IMR-90 (cell line): ENCODE measurements at regions not wholly inside any gene's neighbourhood (a gene's known extent, or its start where the extent isn't known, plus 50 kb on each side); places are given as distances from the start of the nearest gene placed in this dataset.

ENCODE experiments used
- ATAC-seq: fragments of 200-7000 bp; cut with Tn5 transposase; 2 replicates; pipeline ENCODE4 v1.9.1; 2020; ENCODE audit warnings: low read depth, mild to moderate bottlenecking, moderate library complexity
- BruUV-seq: library from RNA; stranded (reverse); fragments of 400-500 nt; replicated peaks from 2 replicates; lab custom pipeline; 2021; lab: Mats Ljungman, UMichigan
- CTCF ChIA-PET: fragments of 300-600 bp; formaldehyde crosslinking; extraction: SDS; loops from one replicate; lab custom pipeline; 2021; ENCODE audit warnings: antibody characterized with exemption; lab: Yijun Ruan, JAX
- POLR2A ChIA-PET: fragments of 300-600 bp; sonication (Branson Sonifier 250); formaldehyde crosslinking; loops from one replicate; lab custom pipeline; 2022; ENCODE audit warnings: antibody characterized with exemption; ENCODE audit not compliant: unreplicated experiment; lab: Charles Lee
- DNase-seq: peaks from one replicate; pipeline ENCODE4 v3.0.0; 2013
- H2AFZ ChIP-seq: replicated peaks from 2 replicates; pipeline ENCODE3; 2013; ENCODE audit warnings: low read length, mild to moderate bottlenecking; ENCODE audit not compliant: poor library complexity
- H2AK5ac ChIP-seq: 2 replicates; pipeline ENCODE4 v1.6.1; 2013; ENCODE audit warnings: low read depth, low read length, inconsistent platforms
- H2AK9ac ChIP-seq: replicated peaks from 2 replicates; pipeline ENCODE3; 2013; ENCODE audit warnings: mild to moderate bottlenecking, low read depth, low read length, moderate library complexity; ENCODE audit not compliant: poor library complexity
- H2BK120ac ChIP-seq: 2 replicates; pipeline ENCODE4 v1.6.1; 2013; ENCODE audit warnings: low read depth, low read length, inconsistent platforms
- H2BK15ac ChIP-seq: 3 replicates; pipeline ENCODE4 v1.6.1; 2013; ENCODE audit warnings: low read depth, low read length, inconsistent platforms
- H2BK20ac ChIP-seq: 2 replicates; pipeline ENCODE4 v1.6.1; 2013; ENCODE audit warnings: low read depth, mild to moderate bottlenecking, inconsistent platforms, low read length, moderate library complexity
- H2BK5ac ChIP-seq: 2 replicates; pipeline ENCODE4 v1.6.1; 2013; ENCODE audit warnings: mild to moderate bottlenecking, low read depth, low read length, inconsistent platforms; ENCODE audit not compliant: poor library complexity, severe bottlenecking
- H3K14ac ChIP-seq: replicated peaks from 2 replicates; pipeline ENCODE4 v1.6.1; 2013; ENCODE audit warnings: low read depth, low read length, inconsistent platforms
- H3K18ac ChIP-seq: 2 replicates; pipeline ENCODE4 v1.6.1; 2013; ENCODE audit warnings: low read depth, low read length, control low read depth
- H3K23ac ChIP-seq: 2 replicates; pipeline ENCODE4 v1.6.1; 2013; ENCODE audit warnings: low read depth, low read length, inconsistent platforms
- H3K27ac ChIP-seq: 2 replicates; pipeline ENCODE4 v1.5.1; 2013; ENCODE audit warnings: mild to moderate bottlenecking, control low read depth, low read length; ENCODE audit not compliant: insufficient read depth
- H3K27me3 ChIP-seq: 2 replicates; pipeline ENCODE4 v1.6.1; 2013; ENCODE audit warnings: low read length; ENCODE audit not compliant: control insufficient read depth, insufficient read depth
- H3K36me3 ChIP-seq: 2 replicates; pipeline ENCODE4 v1.6.1; 2013; ENCODE audit warnings: low read length, mixed read lengths; ENCODE audit not compliant: control insufficient read depth, insufficient read depth
- H3K4ac ChIP-seq: 2 replicates; pipeline ENCODE4 v1.6.1; 2013; ENCODE audit warnings: low read depth, low read length, inconsistent platforms
- H3K4me1 ChIP-seq: 2 replicates; pipeline ENCODE4 v1.6.1; 2013; ENCODE audit warnings: low read length, mixed read lengths; ENCODE audit not compliant: control insufficient read depth, insufficient read depth
- H3K4me2 ChIP-seq: 2 replicates; pipeline ENCODE4 v1.6.1; 2013; ENCODE audit warnings: low read depth, mild to moderate bottlenecking, control low read depth, low read length, moderate library complexity
- H3K4me3 ChIP-seq: 2 replicates; pipeline ENCODE4 v1.5.1; 2013; ENCODE audit warnings: low read depth, mild to moderate bottlenecking, control low read depth, low read length, moderate library complexity; ENCODE audit not compliant: insufficient read depth
- H3K56ac ChIP-seq: 2 replicates; pipeline ENCODE4 v1.6.1; 2013; ENCODE audit warnings: low read length, inconsistent platforms; ENCODE audit not compliant: insufficient read depth; ENCODE audit errors: extremely low read depth
- H3K79me1 ChIP-seq, 2 experiments: 2 replicates each; pipeline ENCODE4 v1.6.1; 2013; ENCODE audit warnings: low read length in 2 of 2, inconsistent platforms in 1 of 2, low read depth in 1 of 2
- H3K9ac ChIP-seq: 2 replicates; pipeline ENCODE4 v1.6.1; 2013; ENCODE audit warnings: low read depth, low read length, control low read depth
- H3K9me1 ChIP-seq: 2 replicates; pipeline ENCODE4 v1.6.1; 2013; ENCODE audit warnings: low read length, inconsistent platforms; ENCODE audit not compliant: insufficient read depth
- H3K9me3 ChIP-seq: 2 replicates; pipeline ENCODE4 v1.6.1; 2013; ENCODE audit warnings: low read length; ENCODE audit not compliant: control insufficient read depth, insufficient read depth
- H4K20me1 ChIP-seq: 2 replicates; pipeline ENCODE4 v1.6.1; 2013; ENCODE audit warnings: low read length, inconsistent platforms; ENCODE audit not compliant: insufficient read depth
- H4K5ac ChIP-seq: 2 replicates; pipeline ENCODE4 v1.6.1; 2013; ENCODE audit warnings: mild to moderate bottlenecking, low read depth, low read length, control low read depth
- H4K8ac ChIP-seq, 2 experiments: 2 replicates each; pipeline ENCODE4 v1.6.1; 2013; ENCODE audit warnings: low read depth in 2 of 2, low read length in 2 of 2, control low read depth in 1 of 2, inconsistent platforms in 1 of 2
- H4K91ac ChIP-seq: 2 replicates; pipeline ENCODE4 v1.6.1; 2013; ENCODE audit warnings: low read depth, low read length, inconsistent platforms; ENCODE audit not compliant: insufficient read depth
- CHD1 ChIP-seq: IDR thresholded peaks from 2 replicates; pipeline ENCODE4 v1.6.1; 2012; ENCODE audit warnings: low read depth, low read length, improper control_type of control experiment
- ELK1 ChIP-seq: fragments of 150-350 bp; IDR thresholded peaks from 2 replicates; pipeline ENCODE4 v1.6.1; 2016; ENCODE audit warnings: low read depth, mild to moderate bottlenecking, low read length, moderate library complexity, borderline replicate concordance
- dilution Hi-C: fragments of 300-500 bp; cut with HindIII; formaldehyde crosslinking; loops from one replicate; pipeline ENCODE4 v1.14.3; 2018; ENCODE audit warnings: low sequenced_read_pairs; ENCODE audit not compliant: unreplicated experiment
- in situ Hi-C: fragments of 300-500 bp; cut with MboI; formaldehyde crosslinking; loops from 3 replicates; pipeline ENCODE4 v1.14.3; 2019; ENCODE audit warnings: low sequenced_read_pairs, inconsistent platforms, mixed read lengths
- intact Hi-C: fragments of 100-400 bp; cut with micrococcal nuclease; formaldehyde crosslinking; loops from 2 replicates; pipeline ENCODE4 v1.10.0; 2022

DNA sequence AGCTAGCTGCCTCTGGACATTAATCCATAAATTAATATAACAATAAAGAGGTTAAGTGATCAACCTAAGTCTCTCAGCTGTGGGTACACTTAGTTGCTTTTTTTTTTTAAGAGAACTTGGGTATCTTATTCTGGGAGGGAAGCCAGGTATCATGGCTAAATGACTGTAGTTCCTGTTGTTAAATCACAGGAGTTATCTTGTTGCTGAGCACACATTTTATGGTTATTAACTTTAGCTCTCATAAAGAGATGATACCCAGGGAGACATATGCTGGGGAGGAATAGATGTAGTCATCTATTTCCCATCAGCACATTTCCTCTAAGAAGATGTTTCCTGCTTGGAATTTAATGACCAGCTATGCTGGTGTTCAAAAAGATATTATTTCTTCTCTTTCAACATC lies 227.8 kb downstream of the PTGER3 start:
- Histone ChIP-seq H3K79me1 (no peaks in the 10 kb centered on the region), H2BK15ac (no peak overlapping the region), H2BK20ac (no peak overlapping the region), H4K91ac (no peak overlapping the region), H3K4me2 (no peak overlapping the region), H2BK120ac (no peak overlapping the region), H3K23ac (no peak overlapping the region), H2BK5ac (no peak overlapping the region), H3K9me3 (no peaks in the 10 kb centered on the region), H3K14ac (no peak overlapping the region), H4K8ac (no peak overlapping the region), H2AK5ac (no peak overlapping the region), H3K18ac (no peak overlapping the region), H3K27me3 (no peaks in the 10 kb centered on the region), H2AK9ac (no peak overlapping the region), H3K4me3 (no peak overlapping the region), H4K5ac (no peak overlapping the region), H3K4ac (no peak overlapping the region), H3K27ac (no peak overlapping the region), H3K4me1 (no peaks in the 10 kb centered on the region), H3K9ac (no peak overlapping the region), H3K56ac (no peak overlapping the region), H3K9me1 (no peaks in the 10 kb centered on the region), H4K20me1 (no peaks in the 10 kb centered on the region), H2AFZ (no peak overlapping the region), H3K36me3 (no peaks in the 10 kb centered on the region)
- dilution Hi-C loops (no loop called here), in situ Hi-C loops (no loop called here), intact Hi-C loops (no loop called here)
- DNase-seq: no peak
- TF ChIP-seq CHD1 (no peak), ELK1 (no peak)
- ChIA-PET POLR2A (no interaction called here), CTCF (no interaction called here)
- BruUV-seq: no TSS peak
- ATAC-seq: no peak
